GM12865 (cell line): ENCODE measurements at regions not wholly inside any gene's neighbourhood (a gene's known extent, or its start where the extent isn't known, plus 50 kb on each side); places are given as distances from the start of the nearest gene placed in this dataset.
"Not testable (repeated sequence)": the region's sequence is repeated elsewhere in the genome, so short reads cannot be mapped to it uniquely, and the experiment has no call there.

Source experiments
- DNase-seq: peaks from one replicate; pipeline ENCODE4 v3.0.0; 2010; ENCODE audit warnings: low read depth
- H3K4me3 ChIP-seq: 2 replicates; pipeline ENCODE4 v1.5.1; 2011; ENCODE audit warnings: mild to moderate bottlenecking, low read depth, low read length, control low read depth
- TF ChIP-seq, protein P1 (sequence below): IDR thresholded peaks from 2 replicates; pipeline ENCODE4 v1.5.1; 2011; ENCODE audit warnings: low read length, control low read depth, low read depth, inconsistent platforms; ENCODE audit not compliant: insufficient read depth; ENCODE audit errors: missing control alignments

DNA sequence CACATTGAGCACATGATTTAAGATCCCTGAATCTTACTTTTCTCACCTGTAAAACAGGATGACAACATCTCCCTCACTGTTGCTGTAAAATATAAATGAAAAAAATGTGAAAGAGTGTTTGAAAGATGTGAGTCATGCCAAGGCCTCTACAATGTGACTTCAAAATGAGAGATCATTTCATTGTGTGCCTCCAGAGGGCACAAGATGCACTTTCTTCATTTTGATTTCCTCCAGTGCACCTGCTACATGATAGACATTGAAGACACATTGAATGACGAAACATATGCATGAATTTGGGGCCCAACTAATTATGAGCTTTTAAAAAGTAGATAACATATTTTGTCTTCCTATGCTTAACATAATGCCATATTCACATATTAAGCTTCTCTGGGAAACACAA lies 170.3 kb downstream of the MOBP start:
- H3K4me3 ChIP-seq = no peak overlapping the region
- TF ChIP-seq, protein P1, sequence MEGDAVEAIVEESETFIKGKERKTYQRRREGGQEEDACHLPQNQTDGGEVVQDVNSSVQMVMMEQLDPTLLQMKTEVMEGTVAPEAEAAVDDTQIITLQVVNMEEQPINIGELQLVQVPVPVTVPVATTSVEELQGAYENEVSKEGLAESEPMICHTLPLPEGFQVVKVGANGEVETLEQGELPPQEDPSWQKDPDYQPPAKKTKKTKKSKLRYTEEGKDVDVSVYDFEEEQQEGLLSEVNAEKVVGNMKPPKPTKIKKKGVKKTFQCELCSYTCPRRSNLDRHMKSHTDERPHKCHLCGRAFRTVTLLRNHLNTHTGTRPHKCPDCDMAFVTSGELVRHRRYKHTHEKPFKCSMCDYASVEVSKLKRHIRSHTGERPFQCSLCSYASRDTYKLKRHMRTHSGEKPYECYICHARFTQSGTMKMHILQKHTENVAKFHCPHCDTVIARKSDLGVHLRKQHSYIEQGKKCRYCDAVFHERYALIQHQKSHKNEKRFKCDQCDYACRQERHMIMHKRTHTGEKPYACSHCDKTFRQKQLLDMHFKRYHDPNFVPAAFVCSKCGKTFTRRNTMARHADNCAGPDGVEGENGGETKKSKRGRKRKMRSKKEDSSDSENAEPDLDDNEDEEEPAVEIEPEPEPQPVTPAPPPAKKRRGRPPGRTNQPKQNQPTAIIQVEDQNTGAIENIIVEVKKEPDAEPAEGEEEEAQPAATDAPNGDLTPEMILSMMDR = no peak
- DNase-seq = no peak

DNA sequence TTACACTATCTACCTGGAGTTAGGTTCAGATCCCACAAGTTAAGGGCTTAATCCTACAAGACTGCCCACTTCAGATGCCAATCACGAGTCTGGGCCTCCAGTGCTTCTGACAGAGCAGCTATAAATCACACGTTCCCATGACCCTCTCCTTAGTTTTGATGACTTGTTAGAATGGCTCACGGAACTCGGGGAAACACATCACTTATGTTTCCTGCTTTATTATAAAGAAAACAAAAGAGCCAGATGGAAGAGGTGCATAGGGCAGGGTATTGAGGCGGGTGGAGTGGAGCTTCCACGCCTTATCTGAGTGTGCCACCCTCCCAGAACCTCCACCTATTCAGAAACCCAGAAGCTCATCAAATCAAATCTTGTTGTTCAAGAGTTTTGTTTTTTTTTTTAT lies 170.8 kb downstream of the MOBP start:
- no peak overlapping the region for H3K4me3 ChIP-seq
- TF ChIP-seq, protein P1 = no peak
- no peak for DNase-seq

DNA sequence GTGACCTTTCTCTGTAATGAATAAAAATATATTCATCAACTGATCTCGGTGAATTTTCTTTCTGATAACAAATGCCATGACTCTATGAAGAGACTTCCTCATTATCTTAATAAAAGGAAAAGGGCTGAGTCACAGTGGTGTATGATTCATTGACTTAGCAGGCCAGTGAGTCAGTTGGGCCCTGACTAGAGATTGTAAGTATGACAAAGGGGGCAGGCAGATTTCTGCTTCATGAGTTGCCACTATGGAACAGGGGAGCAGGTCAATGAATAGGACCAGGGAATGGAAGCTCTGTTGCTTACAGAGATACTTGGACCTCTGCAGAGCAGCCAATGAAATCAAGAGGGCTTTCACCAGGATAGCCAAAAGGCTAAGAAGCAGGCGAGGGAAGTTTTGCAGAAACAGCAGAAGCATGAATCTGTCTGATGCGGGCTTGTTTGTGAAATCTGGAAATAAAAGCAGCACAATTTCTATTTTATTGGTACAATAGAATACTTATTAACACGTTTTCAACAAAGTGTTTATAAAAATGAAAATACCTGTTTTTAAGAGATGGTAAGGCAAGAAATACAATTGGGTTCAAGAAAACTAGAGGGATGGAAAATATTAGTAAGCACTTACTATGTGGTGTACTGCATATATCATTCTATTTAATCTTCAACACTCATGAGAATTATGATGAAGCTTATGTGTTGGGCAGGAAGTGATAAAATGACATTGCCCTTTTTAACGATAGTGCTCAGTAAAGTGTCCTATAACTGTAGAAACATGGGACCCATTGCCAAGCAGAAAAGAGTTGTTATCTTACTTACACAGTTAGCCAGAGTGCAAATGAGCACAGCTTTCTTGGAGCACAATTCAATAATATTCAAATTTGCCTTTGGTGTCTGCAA lies 169.8 kb upstream of the MYRIP start:
- TF ChIP-seq, protein P1 = no peak
- DNase-seq = no peak
- H3K4me3 ChIP-seq = no peak overlapping the region

DNA sequence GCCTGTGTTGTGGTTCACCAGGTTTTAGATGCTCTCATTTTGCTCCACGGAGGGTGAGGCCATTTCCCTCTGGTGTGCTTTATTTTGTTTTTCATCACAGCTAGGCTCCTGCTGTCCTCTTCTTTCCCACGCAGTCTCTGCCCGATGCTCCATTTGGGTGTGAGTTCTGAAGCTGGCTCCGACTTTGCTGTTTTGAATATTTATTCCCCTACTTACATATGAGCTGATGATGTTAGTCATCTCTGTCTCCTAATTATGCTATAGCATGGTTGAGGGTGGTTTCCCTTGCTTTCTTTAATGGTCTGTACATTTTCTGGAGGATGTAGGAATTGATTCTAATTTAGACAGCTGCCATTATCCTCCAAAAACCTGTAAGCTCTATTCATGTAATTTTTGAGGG lies 168.1 kb upstream of the MYRIP start:
- TF ChIP-seq, protein P1 = no peak
- H3K4me3 ChIP-seq = no peak overlapping the region
- DNase-seq = no peak

DNA sequence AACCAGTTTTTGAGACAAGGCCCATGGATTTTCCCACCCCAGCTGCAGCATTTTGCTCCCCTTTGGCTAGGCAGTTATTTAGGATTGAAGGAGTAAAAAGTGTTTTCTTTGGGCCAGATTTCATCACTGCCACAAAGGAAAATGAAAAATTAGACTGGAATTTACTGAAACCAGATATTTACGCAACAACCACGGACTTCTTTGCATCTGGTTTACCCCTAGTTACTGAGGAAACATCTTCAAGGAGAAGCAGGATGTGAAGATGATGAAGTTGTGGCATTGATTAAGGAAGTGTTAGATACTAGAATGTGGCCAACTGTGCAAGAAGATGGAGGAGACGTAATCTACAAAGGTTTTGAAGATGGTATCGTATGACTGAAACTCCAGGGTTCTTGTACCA lies 165.2 kb upstream of the MYRIP start:
- TF ChIP-seq, protein P1 = no peak
- DNase-seq = no peak
- H3K4me3 ChIP-seq = no peak overlapping the region

DNA sequence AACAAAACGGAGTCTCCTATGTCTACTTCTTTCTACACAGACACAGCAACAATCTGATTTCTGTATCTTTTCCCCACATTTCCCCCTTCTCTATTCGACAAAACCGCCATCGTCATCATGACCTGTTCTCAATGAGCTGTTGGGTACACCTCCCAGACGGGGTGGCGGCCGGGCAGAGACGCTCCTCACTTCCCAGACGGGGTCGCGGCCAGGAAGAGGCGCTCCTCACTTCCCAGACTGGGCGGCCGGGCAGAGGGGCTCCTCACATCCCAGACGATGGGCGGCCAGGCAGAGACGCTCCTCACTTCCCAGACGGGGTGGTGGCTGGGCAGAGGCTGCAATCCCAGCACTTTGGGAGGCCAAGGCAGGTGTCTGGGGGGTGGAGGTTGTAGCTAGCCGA lies 158.2 kb upstream of the MYRIP start:
- H3K4me3 ChIP-seq = not testable (repeated sequence)

DNA sequence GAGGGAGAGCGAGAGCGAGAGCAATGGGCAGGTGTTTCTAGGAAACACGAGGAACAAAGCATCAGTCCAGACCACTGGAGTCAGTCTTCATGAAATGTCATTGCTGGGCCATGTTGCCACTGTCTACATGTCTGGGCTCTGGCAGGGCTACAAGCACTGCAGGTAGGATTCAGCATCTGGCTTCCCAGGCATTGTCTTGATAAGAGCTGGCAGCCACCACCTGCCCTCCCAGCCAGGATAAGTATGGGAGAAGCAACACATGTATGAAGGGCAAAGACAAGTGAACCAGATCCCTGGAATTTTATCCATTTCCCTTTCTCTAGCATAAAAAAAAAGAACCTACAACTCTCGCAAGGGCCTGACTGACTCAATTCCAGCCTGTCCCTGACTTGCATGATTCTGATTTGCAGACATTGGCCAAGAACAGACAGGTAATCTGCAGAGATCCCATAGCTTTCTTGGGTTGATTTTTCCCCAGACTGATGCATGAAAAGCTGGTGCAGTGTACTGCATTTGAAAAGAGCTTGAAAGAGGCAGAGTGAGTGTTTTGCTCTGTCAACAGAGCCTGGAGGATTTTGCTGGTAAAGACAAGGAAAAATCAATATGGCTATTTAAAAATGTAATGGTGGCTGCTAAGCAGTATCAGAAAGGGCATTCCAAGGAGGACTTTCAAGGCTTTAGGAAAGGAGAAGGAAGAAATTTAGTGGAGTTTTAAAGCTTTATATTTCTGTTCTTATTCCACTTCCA lies 157.2 kb upstream of the MYRIP start:
- H3K4me3 ChIP-seq = no peak overlapping the region
- TF ChIP-seq, protein P1 = no peak
- DNase-seq = no peak

More for the DNA sequence above, 158.2 kb upstream of the MYRIP start:
- not testable (repeated sequence) for DNase-seq

DNA sequence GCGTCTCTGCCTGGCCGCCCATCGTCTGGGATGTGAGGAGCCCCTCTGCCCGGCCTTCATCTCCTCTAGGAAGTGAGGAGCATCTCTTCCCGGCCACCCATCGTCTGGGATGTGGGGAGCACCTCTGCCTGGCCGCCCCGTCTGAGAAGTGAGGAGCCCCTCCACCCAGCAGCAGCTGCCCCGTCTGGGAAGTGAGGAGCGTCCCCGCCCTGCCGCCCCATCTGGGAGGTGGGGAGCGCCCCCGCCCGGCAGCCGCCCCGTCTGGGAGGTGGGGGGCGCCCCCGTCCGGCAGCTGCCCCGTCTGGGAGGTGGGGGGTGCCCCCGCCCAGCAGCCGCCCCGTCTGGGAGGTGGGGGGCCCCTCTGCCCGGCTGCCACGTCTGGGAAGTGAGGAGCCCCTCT lies 153.7 kb upstream of the MYRIP start:
- not testable (repeated sequence) for H3K4me3 ChIP-seq, DNase-seq
